Ascending aorta (tissue), 2 donors: ENCODE measurements at regions not wholly inside any gene's neighbourhood (a gene's known extent, or its start where the extent isn't known, plus 50 kb on each side); places are given as distances from the start of the nearest gene placed in this dataset.

ENCODE experiments used
- DNase-seq, 2 donors: peaks; one replicate each; pipeline ENCODE4 v3.0.0-alpha.2; 2019; ENCODE audit warnings: low spot score in 2 of 2
- H3K27ac ChIP-seq, 2 donors: fragments of 200-600 bp; sonication (generic); one replicate each; pipeline ENCODE4 v1.5.1; 2016 to 2017; ENCODE audit warnings: mild to moderate bottlenecking in 1 of 2
- H3K27me3 ChIP-seq: fragments of 200-600 bp; sonication (generic); one replicate; pipeline ENCODE4 v1.5.1; 2017
- H3K36me3 ChIP-seq, 2 donors: fragments of 200-600 bp; sonication (generic); one replicate each; pipeline ENCODE4 v1.5.1; 2016
- H3K4me1 ChIP-seq, 2 donors: fragments of 200-600 bp; sonication (generic); one replicate each; pipeline ENCODE4 v1.5.1; 2016 to 2017; ENCODE audit warnings: mild to moderate bottlenecking in 1 of 2
- H3K4me3 ChIP-seq, 2 donors: fragments of 200-600 bp; sonication (generic); one replicate each; pipeline ENCODE4 v1.5.1; 2016 to 2017; ENCODE audit warnings: mild to moderate bottlenecking in 1 of 2
- H3K9me3 ChIP-seq, 2 donors: fragments of 200-600 bp; sonication (generic); one replicate each; pipeline ENCODE4 v1.5.1; 2016
- intact Hi-C: fragments of 100-400 bp; cut with DNase I; formaldehyde crosslinking; loops from one replicate; pipeline ENCODE4 v1.15.1; 2023
- TF ChIP-seq, protein P1 (sequence below), 3 experiments: fragments of 200-600 bp in 2 of 3; fragments of 450-650 bp in 1 of 3; sonication (generic) in 2 of 3; IDR thresholded peaks; one replicate each; pipeline ENCODE4 v1.5.1; 2016 to 2019; ENCODE audit warnings: antibody characterized with exemption in 3 of 3, mild to moderate bottlenecking in 1 of 3, moderate library complexity in 1 of 3

DNA sequence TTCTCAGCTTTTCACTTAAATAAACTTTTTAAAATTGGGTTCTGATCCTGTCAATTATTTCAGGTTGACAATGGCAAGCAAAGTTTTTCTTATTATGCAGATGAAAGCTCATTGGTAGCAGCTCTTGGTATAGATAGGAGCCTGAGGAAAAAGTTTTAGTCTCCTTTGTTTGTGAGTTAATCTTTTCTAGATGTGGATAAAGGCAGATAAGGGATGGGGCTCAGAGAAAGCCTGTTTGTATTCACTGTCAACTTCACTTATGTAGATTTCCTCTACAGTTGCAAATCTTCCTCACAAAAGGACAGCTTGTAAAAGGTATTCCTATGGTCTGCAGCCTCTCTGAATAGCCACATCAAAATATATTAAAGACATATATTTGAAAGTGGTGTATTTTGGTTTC, 224.5 kb upstream of the SPOPL start:
- no peak for DNase-seq
- TF ChIP-seq, protein P1, sequence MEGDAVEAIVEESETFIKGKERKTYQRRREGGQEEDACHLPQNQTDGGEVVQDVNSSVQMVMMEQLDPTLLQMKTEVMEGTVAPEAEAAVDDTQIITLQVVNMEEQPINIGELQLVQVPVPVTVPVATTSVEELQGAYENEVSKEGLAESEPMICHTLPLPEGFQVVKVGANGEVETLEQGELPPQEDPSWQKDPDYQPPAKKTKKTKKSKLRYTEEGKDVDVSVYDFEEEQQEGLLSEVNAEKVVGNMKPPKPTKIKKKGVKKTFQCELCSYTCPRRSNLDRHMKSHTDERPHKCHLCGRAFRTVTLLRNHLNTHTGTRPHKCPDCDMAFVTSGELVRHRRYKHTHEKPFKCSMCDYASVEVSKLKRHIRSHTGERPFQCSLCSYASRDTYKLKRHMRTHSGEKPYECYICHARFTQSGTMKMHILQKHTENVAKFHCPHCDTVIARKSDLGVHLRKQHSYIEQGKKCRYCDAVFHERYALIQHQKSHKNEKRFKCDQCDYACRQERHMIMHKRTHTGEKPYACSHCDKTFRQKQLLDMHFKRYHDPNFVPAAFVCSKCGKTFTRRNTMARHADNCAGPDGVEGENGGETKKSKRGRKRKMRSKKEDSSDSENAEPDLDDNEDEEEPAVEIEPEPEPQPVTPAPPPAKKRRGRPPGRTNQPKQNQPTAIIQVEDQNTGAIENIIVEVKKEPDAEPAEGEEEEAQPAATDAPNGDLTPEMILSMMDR (IDR thresholded peaks at IDR 0.05), result no peak
- no peak overlapping the region for H3K27ac ChIP-seq
- no peaks in the 10 kb centered on the region for H3K27me3 ChIP-seq
- H3K4me3 ChIP-seq, result no peak overlapping the region
- intact Hi-C loops, result no loop called here
- H3K4me1 ChIP-seq, result peaks cover 0 to 3% of the 10 kb centered on the region in 2 donors
- H3K9me3 ChIP-seq, result no peaks in the 10 kb centered on the region
- no peaks in the 10 kb centered on the region for H3K36me3 ChIP-seq

- H3K4me3 ChIP-seq, result no peak overlapping the region
- intact Hi-C loops, result no loop called here
- TF ChIP-seq, protein P1 (IDR thresholded peaks at IDR 0.05), result no peak
Measured at GRCh38 chr2:138279871-138280270, 221.7 kb upstream of the SPOPL start.

GRCh38 chr2:138280999-138281695, 220.4 kb upstream of the SPOPL start:
- peaks cover 0 to under 1% of the 10 kb centered on the region in 2 donors for H3K4me1 ChIP-seq
- peaks cover 0 to 4% of the 10 kb centered on the region in 2 donors for H3K9me3 ChIP-seq
- TF ChIP-seq, protein P1 (IDR thresholded peaks at IDR 0.05), result no peak
- no peaks in the 10 kb centered on the region for H3K36me3 ChIP-seq
- H3K27me3 ChIP-seq, result no peaks in the 10 kb centered on the region
- H3K27ac ChIP-seq, result no peak overlapping the region
- no peak for DNase-seq
- no peak overlapping the region for H3K4me3 ChIP-seq
- intact Hi-C loops, result no loop called here

More at GRCh38 chr2:138279871-138280270, 221.7 kb upstream of the SPOPL start:
- H3K9me3 ChIP-seq, result no peaks in the 10 kb centered on the region
- peaks cover 0 to 3% of the 10 kb centered on the region in 2 donors for H3K4me1 ChIP-seq
- H3K27me3 ChIP-seq, result no peaks in the 10 kb centered on the region
- no peaks in the 10 kb centered on the region for H3K36me3 ChIP-seq
- no peak overlapping the region for H3K27ac ChIP-seq
- DNase-seq, result no peak

DNA sequence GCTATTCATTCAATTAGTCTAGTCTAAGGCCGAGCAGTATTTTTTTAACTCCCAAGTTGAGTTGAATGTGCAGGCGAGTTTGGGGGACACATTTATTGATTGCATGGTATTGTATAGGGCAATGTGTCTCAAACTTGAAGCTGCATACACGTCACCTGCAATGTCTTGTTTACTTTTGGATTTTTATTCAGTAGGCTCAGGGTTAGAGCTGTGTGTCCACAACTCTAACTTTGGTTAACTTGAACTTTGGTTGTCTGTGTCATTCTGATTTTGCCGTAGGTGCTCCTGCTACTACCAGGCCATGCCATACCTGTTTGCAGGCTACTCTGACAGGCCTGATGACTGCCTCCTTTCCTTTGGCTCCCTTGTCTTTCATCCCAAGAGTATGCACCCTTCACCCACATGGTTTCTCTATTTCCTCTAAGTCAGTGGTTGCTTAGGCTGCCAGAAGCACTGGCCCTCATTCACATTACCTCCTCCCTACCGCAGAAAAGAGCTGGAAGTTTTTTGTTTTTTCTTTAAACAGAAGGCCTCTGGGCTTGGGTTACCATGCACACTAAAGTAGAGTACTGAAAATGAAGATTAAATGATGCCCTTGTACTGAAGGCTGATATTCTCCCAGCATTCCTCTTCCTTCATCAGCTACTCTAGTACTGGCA, 219.4 kb upstream of the SPOPL start:
- TF ChIP-seq, protein P1 (IDR thresholded peaks at IDR 0.05), result no peak
- no peak overlapping the region for H3K27ac ChIP-seq
- H3K36me3 ChIP-seq, result no peaks in the 10 kb centered on the region
- no peak for DNase-seq
- no peaks in the 10 kb centered on the region for H3K4me1 ChIP-seq
- no peak overlapping the region for H3K4me3 ChIP-seq
- H3K9me3 ChIP-seq, result peaks cover 0 to 4% of the 10 kb centered on the region in 2 donors
- no peaks in the 10 kb centered on the region for H3K27me3 ChIP-seq
- intact Hi-C loops, result no loop called here

GRCh38 chr2:138291805-138292204, 209.8 kb upstream of the SPOPL start:
- Histone ChIP-seq H3K27ac (no peak overlapping the region), H3K4me1 (no peaks in the 10 kb centered on the region), H3K4me3 (no peak overlapping the region), H3K36me3 (no peaks in the 10 kb centered on the region), H3K9me3 (no peaks in the 10 kb centered on the region), H3K27me3 (no peaks in the 10 kb centered on the region)
- TF ChIP-seq, protein P1 (IDR thresholded peaks at IDR 0.05), result no peak
- DNase-seq, result no peak
- intact Hi-C loops, result no loop called here
